ENCODE measurements at regions not wholly inside any gene's neighbourhood (a gene's known extent, or its start where the extent isn't known, plus 50 kb on each side); places are given as distances from the start of the nearest gene placed in this dataset.

GRCh38 chr1:95754412-95754811 lies 520.4 kb downstream of the RWDD3 start:
- ChIA-PET POLR2A (ENCODE audit: unreplicated experiment) (no interaction called here), CTCF (no interaction called here)
- H3K9me3 ChIP-seq (ENCODE audit: low read length): no peaks in the 10 kb centered on the region
- no peaks in the 10 kb centered on the region for H3F3A ChIP-seq (ENCODE audit: low read length, unreplicated experiment)
- H3K27ac ChIP-seq (ENCODE audit: low read length): no peak overlapping the region
- no peaks in the 10 kb centered on the region for H3K79me2 ChIP-seq (ENCODE audit: low read length)
- BruUV-seq (replicated peaks): no TSS peak
- no peak for TF ChIP-seq EZH2phosphoT487 (IDR thresholded peaks at IDR 0.05; ENCODE audit: borderline replicate concordance, low read length)
- TF ChIP-seq CTCF (conservative IDR thresholded peaks at IDR 0.05; ENCODE audit: low read depth, low read length): no peak
- TF ChIP-seq EZH2 (IDR thresholded peaks at IDR 0.05; ENCODE audit: low read length, unreplicated experiment): no peak
- no peak for DNase-seq
- H3K36me3 ChIP-seq (ENCODE audit: low read depth, low read length): no peaks in the 10 kb centered on the region
- H3K4me3 ChIP-seq (ENCODE audit: low read length): no peak overlapping the region
- no peak overlapping the region for H3K9ac ChIP-seq (ENCODE audit: low read length)
- no peak overlapping the region for H3K4me2 ChIP-seq (ENCODE audit: low read length)
- H3K4me1 ChIP-seq (ENCODE audit: insufficient read depth, low read length): no peaks in the 10 kb centered on the region
- H2AFZ ChIP-seq (ENCODE audit: low read length): no peak overlapping the region
- no peaks in the 10 kb centered on the region for H4K20me1 ChIP-seq (ENCODE audit: low read length)
- no peaks in the 10 kb centered on the region for H3K27me3 ChIP-seq (ENCODE audit: low read length)
- ATAC-seq: no peak
- H3K9me2 ChIP-seq (replicated peaks; ENCODE audit: low read length): no peaks in the 10 kb centered on the region
- intact Hi-C loops (cut with micrococcal nuclease): no loop called here

GRCh38 chr1:95766036-95766435 lies 532.0 kb downstream of the RWDD3 start:
- no peaks in the 10 kb centered on the region for H3K36me3 ChIP-seq (ENCODE audit: low read depth, low read length)
- H3K4me1 ChIP-seq (ENCODE audit: insufficient read depth, low read length): no peaks in the 10 kb centered on the region
- DNase-seq (no peak), ATAC-seq (no peak)
- H3K27me3 ChIP-seq (ENCODE audit: low read length): no peaks in the 10 kb centered on the region
- H3K79me2 ChIP-seq (ENCODE audit: low read length): no peaks in the 10 kb centered on the region
- CTCF ChIA-PET: no interaction called here
- BruUV-seq (replicated peaks): no TSS peak
- H3K9me3 ChIP-seq (ENCODE audit: low read length): no peaks in the 10 kb centered on the region; the same call in 1 of the 2 replicates
- no peak overlapping the region for H3K9ac ChIP-seq (ENCODE audit: low read length)
- POLR2A ChIA-PET (ENCODE audit: unreplicated experiment): no interaction called here
- TF ChIP-seq EZH2phosphoT487 (IDR thresholded peaks at IDR 0.05; ENCODE audit: borderline replicate concordance, low read length) (no peak), EZH2 (IDR thresholded peaks at IDR 0.05; ENCODE audit: low read length, unreplicated experiment) (no peak), CTCF (conservative IDR thresholded peaks at IDR 0.05; ENCODE audit: low read depth, low read length) (no peak)
- H3K27ac ChIP-seq (ENCODE audit: low read length): no peak overlapping the region
- H3K9me2 ChIP-seq (replicated peaks; ENCODE audit: low read length): no peaks in the 10 kb centered on the region
- no peak overlapping the region for H3K4me2 ChIP-seq (ENCODE audit: low read length)
- intact Hi-C loops (cut with micrococcal nuclease): no loop called here
- H3F3A ChIP-seq (ENCODE audit: low read length, unreplicated experiment): no peaks in the 10 kb centered on the region
- H3K4me3 ChIP-seq (ENCODE audit: low read length): no peak overlapping the region
- no peaks in the 10 kb centered on the region for H4K20me1 ChIP-seq (ENCODE audit: low read length)
- no peak overlapping the region for H2AFZ ChIP-seq (ENCODE audit: low read length)

- H3K9me3 ChIP-seq (ENCODE audit: low read length): no peaks in the 10 kb centered on the region; the same call in 1 of the 2 replicates
- DNase-seq: no peak
- H3K4me3 ChIP-seq (ENCODE audit: low read length): no peak overlapping the region
- no TSS peak for BruUV-seq (replicated peaks)
- no peak for TF ChIP-seq EZH2 (IDR thresholded peaks at IDR 0.05; ENCODE audit: low read length, unreplicated experiment)
- TF ChIP-seq CTCF (conservative IDR thresholded peaks at IDR 0.05; ENCODE audit: low read depth, low read length): no peak
- no peak for TF ChIP-seq EZH2phosphoT487 (IDR thresholded peaks at IDR 0.05; ENCODE audit: borderline replicate concordance, low read length)
- H3K79me2 ChIP-seq (ENCODE audit: low read length): no peaks in the 10 kb centered on the region
- H3K36me3 ChIP-seq (ENCODE audit: low read depth, low read length): no peaks in the 10 kb centered on the region
- CTCF ChIA-PET: no interaction called here
- no peaks in the 10 kb centered on the region for H4K20me1 ChIP-seq (ENCODE audit: low read length)
- no peak overlapping the region for H2AFZ ChIP-seq (ENCODE audit: low read length)
- no peak overlapping the region for H3K9ac ChIP-seq (ENCODE audit: low read length)
- POLR2A ChIA-PET (ENCODE audit: unreplicated experiment): no interaction called here
- no peak overlapping the region for H3K27ac ChIP-seq (ENCODE audit: low read length)
- intact Hi-C loops (cut with micrococcal nuclease): no loop called here
- H3K4me2 ChIP-seq (ENCODE audit: low read length): no peak overlapping the region
- no peaks in the 10 kb centered on the region for H3F3A ChIP-seq (ENCODE audit: low read length, unreplicated experiment)
- no peaks in the 10 kb centered on the region for H3K27me3 ChIP-seq (ENCODE audit: low read length)
- no peaks in the 10 kb centered on the region for H3K4me1 ChIP-seq (ENCODE audit: insufficient read depth, low read length)
- no peaks in the 10 kb centered on the region for H3K9me2 ChIP-seq (replicated peaks; ENCODE audit: low read length)
- ATAC-seq: no peak
Measured at GRCh38 chr1:95770581-95770980, 536.6 kb downstream of the RWDD3 start.
